ENCODE measurements at regions not wholly inside any gene's neighbourhood (a gene's known extent, or its start where the extent isn't known, plus 50 kb on each side); places are given as distances from the start of the nearest gene placed in this dataset.
"Not testable (repeated sequence)": the region's sequence is repeated elsewhere in the genome, so short reads cannot be mapped to it uniquely, and the experiment has no call there.

- not testable (repeated sequence) for DNase-seq
Observed at GRCh38 chr13:18618442-18618841, 563.2 kb downstream of the TUBA3C start.

DNA sequence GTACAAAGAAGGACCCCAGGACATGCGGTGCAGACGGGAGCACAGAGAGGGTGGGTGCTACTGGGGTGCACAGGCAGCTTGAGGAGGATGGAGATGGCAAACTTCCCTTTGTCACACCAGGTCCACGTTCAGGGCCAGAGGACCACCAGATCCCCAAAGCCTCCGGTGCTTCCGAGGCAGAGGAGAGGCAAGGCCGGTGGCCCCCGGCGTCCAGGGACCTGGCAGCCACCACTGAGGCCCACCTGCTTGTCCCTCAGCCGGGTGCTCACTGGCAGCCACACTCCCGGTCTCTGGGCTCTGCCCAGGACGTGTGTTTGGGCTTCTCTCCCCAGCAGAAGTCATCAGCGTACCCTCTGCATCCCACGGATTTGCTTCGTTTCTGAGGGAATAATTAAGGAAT lies 571.1 kb downstream of the TUBA3C start:
- not testable (repeated sequence) for DNase-seq

DNA sequence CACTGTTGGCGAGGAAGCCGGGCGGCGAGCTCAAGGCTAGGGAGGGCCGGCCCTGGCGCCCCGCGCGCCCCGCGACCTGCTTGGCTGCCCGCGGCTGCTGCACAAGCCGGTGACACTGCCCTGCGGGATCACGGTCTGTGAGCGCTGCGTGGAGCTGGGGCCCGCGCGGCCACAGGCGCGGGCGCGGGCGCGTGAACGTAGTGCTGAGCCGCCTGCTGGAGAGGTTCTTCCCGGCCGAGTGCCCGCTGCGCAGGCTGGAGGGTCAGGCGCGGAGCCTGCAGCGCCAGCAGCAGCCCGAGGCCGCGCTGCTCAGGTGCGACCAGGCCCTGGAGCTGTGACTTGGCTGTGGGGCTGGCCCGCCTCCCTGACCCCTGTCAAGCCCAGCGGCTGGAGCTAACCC lies 572.3 kb downstream of the TUBA3C start:
- DNase-seq, result not testable (repeated sequence)

DNA sequence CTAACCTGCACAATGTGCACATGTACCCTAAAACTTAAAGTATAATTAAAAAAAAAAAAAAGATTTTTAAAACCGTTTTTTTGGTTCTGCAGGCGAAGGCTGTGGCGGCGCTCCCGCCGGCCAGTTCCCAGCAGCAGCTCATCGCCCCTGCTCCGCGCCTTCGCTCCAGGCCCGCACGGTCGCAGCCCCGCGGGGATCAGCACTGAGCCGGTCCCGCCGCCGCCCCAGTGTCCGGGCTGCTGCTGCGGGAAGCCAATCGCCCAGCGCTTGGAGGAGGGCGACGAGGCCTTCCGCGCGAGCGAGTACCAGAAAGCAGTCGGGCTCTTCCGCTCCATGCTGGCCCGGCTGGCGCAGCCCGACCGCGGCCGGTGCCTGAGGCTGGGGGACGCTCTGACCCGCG lies 572.8 kb downstream of the TUBA3C start:
- not testable (repeated sequence) for DNase-seq

- DNase-seq, result not testable (repeated sequence)
Observed at GRCh38 chr13:18600366-18600765, 581.3 kb downstream of the TUBA3C start.

GRCh38 chr13:18599791-18600211 lies 581.8 kb downstream of the TUBA3C start:
- DNase-seq, result not testable (repeated sequence)

DNA sequence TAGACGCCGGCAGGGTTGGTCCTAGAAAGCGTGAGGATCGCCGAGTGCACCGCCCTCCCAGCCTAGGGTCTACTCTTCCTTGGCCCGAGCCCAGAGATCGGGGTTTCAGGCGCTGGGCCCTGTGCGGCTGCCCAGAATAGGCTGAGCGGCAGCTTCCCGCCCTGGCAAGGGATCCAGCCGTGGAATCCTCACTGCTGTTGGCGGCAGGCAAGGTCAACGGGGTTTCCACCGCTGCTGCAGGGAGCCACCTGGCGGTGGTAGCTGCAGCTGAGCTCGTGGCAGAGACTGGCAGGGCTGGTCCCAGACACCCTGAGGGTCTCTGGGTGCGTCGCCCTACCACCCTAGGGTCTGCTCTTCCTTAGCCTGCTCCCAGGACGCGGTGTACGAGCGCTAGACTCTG lies 583.1 kb downstream of the TUBA3C start:
- not testable (repeated sequence) for DNase-seq

GRCh38 chr13:18597940-18598339 lies 583.7 kb downstream of the TUBA3C start:
- DNase-seq, result not testable (repeated sequence)

DNA sequence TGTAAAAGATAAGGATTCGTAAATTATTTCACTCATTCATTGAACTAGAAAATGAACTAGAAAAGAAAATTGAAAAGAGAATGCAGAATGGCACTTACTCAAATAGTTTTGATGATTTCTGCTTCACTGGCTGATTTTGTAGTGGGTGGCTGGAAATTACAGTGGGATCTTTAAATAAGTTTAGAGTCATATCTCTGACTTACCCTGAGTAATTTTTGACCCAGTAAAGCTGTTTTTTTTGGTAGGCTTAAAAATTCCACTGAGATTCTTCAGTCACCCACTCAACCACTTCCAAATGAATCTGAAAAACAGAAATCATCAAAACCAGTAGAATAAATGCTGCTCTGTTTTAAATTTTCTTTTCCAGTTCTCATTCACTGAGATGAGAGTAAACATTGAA lies 604.5 kb downstream of the TUBA3C start:
- not testable (repeated sequence) for DNase-seq

DNA sequence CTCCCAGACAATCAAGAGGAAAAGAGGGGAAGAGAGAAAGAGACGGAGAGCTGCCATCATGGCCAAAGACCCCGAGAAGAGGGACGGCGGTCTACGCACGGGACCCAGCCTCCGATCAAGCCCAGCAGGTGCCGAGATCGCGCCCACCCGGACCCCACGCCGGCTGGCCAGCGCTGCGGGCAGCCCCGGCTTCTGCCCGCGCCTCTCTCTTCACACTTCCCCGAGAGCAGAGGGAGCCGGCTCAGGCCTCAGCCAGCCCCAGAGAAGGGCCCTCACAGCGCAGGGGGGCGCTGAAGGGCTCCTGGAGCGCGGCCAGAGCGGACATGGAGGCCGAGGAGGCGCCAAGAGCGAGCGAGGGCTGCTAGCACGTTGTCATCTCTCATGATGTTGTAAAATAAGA lies 613.7 kb downstream of the TUBA3C start:
- DNase-seq, result not testable (repeated sequence)
